ENCODE measurements at regions not wholly inside any gene's neighbourhood (a gene's known extent, or its start where the extent isn't known, plus 50 kb on each side); places are given as distances from the start of the nearest gene placed in this dataset.

DNA sequence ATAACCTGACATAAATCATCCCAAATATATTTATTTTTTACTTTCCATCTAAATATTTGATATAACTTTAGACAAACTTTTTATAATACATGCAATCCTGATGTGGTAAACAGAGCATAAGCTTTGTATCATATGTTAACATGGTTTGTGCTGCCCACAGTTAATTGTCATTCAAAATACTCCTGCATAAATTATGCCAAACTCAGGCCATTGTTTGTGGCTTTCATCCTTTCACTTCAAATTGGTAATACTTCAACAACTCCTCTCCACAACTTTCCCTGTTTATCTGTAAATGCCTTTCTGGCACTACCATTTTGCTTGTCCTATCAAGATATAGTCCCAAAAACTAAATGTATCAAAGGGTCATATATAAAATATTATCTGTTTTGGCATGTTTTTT lies 586.7 kb downstream of the HINT1 start:
- TF ChIP-seq, protein P1, sequence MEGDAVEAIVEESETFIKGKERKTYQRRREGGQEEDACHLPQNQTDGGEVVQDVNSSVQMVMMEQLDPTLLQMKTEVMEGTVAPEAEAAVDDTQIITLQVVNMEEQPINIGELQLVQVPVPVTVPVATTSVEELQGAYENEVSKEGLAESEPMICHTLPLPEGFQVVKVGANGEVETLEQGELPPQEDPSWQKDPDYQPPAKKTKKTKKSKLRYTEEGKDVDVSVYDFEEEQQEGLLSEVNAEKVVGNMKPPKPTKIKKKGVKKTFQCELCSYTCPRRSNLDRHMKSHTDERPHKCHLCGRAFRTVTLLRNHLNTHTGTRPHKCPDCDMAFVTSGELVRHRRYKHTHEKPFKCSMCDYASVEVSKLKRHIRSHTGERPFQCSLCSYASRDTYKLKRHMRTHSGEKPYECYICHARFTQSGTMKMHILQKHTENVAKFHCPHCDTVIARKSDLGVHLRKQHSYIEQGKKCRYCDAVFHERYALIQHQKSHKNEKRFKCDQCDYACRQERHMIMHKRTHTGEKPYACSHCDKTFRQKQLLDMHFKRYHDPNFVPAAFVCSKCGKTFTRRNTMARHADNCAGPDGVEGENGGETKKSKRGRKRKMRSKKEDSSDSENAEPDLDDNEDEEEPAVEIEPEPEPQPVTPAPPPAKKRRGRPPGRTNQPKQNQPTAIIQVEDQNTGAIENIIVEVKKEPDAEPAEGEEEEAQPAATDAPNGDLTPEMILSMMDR (conservative IDR thresholded peaks at IDR 0.05) = no peak

GRCh38 chr5:130571076-130571475 lies 594.0 kb downstream of the HINT1 start:
- TF ChIP-seq, protein P1 (conservative IDR thresholded peaks at IDR 0.05) = no peak
- H3K27ac ChIP-seq = no peak overlapping the region

More for the DNA sequence above, 586.7 kb downstream of the HINT1 start:
- H3K27ac ChIP-seq = no peak overlapping the region

- H3K27ac ChIP-seq = no peak overlapping the region
- TF ChIP-seq, protein P1 (conservative IDR thresholded peaks at IDR 0.05) = no peak
Observed at GRCh38 chr5:130568791-130569190, 596.3 kb downstream of the HINT1 start.

GRCh38 chr5:130555429-130555828 lies 609.6 kb downstream of the HINT1 start:
- TF ChIP-seq, protein P1 (conservative IDR thresholded peaks at IDR 0.05) = peak; percentile 36
- no peak overlapping the region for H3K27ac ChIP-seq

DNA sequence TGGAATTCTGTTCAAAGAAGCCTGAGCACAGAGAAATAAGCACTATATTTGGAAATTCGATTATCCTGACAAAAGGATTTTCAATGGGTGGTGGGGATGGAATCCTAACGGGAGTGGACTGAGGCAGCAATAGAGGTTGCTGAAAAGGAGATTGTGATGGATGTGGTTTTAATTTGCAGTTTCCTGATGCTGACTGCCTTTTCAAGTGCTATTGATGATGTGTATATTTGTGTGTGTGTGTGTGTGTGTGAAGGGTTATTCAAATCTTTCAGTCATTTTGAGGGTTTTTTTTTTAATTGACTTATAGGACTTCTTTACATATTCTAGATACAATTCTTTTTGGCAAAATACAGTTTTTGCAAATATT lies 614.5 kb downstream of the HINT1 start:
- TF ChIP-seq, protein P1 (conservative IDR thresholded peaks at IDR 0.05) = no peak
- no peak overlapping the region for H3K27ac ChIP-seq

- H3K27ac ChIP-seq = no peak overlapping the region
- TF ChIP-seq, protein P1 (conservative IDR thresholded peaks at IDR 0.05) = no peak
Observed at GRCh38 chr5:130549884-130550561, 615.0 kb downstream of the HINT1 start.

GRCh38 chr5:130546211-130546610 lies 618.8 kb downstream of the HINT1 start:
- H3K27ac ChIP-seq = no peak overlapping the region
- TF ChIP-seq, protein P1 (conservative IDR thresholded peaks at IDR 0.05) = no peak

Measured in VCaP (cell line).